ENCODE measurements at regions not wholly inside any gene's neighbourhood (a gene's known extent, or its start where the extent isn't known, plus 50 kb on each side); places are given as distances from the start of the nearest gene placed in this dataset.
"Not testable (repeated sequence)": the region's sequence is repeated elsewhere in the genome, so short reads cannot be mapped to it uniquely, and the experiment has no call there.

GRCh38 chr4:40683536-40684145 is 54.0 kb upstream of the RBM47 start:
- RAD21 ChIA-PET (ENCODE audit: low non-redundant PET in 1 of 2, low total read pairs in 2 of 2, uncharacterized antibody in 2 of 2, unreplicated experiment in 2 of 2) = interaction anchor here in 1 of 2 experiments (0.7 kb wide), 1 partner anchor 290 kb away, joined by 6 read pairs; no protein-coding TSS in a partner anchor
- H3K9me3 ChIP-seq (ENCODE audit: control insufficient read depth in 1 of 2, insufficient read depth in 1 of 2, low read depth in 1 of 2, low read length in 2 of 2) = not testable (repeated sequence)

GRCh38 chr4:40684404-40684803 is 54.7 kb upstream of the RBM47 start:
- Histone ChIP-seq H2AFZ (ENCODE audit: low read depth, low read length, poor library complexity, severe bottlenecking) (no peak overlapping the region), H3K9me2 (ENCODE audit: insufficient read depth) (no peaks in the 10 kb centered on the region), H3K79me2 (ENCODE audit: insufficient read depth, low read length) (no peaks in the 10 kb centered on the region), H3K4me3 (replicated peaks in 1 of 2; ENCODE audit: low read depth in 1 of 2, low read length in 2 of 2) (no peak overlapping the region), H3K4me2 (ENCODE audit: low read length) (no peak overlapping the region), H3K4me1 (ENCODE audit: control insufficient read depth in 1 of 2, insufficient read depth in 2 of 2, low read length in 2 of 2) (peaks cover 0 to 4% of the 10 kb centered on the region in 2 experiments; a peak in 2 of 4 replicates), H3K9me3 (ENCODE audit: control insufficient read depth in 1 of 2, insufficient read depth in 1 of 2, low read depth in 1 of 2, low read length in 2 of 2) (no peaks in the 10 kb centered on the region), H3K9ac (ENCODE audit: low read length) (no peak overlapping the region), H3K27me3 (ENCODE audit: insufficient read depth, low read length) (no peaks in the 10 kb centered on the region), H4K20me1 (ENCODE audit: insufficient read depth) (no peaks in the 10 kb centered on the region), H3K36me3 (ENCODE audit: control insufficient read depth in 1 of 2, insufficient read depth in 2 of 2, low read length in 2 of 2) (no peaks in the 10 kb centered on the region), H3K27ac (ENCODE audit: low read depth, low read length) (no peak overlapping the region)
- ChIA-PET RAD21 (ENCODE audit: low non-redundant PET in 1 of 2, low total read pairs in 2 of 2, uncharacterized antibody in 2 of 2, unreplicated experiment in 2 of 2) (no interaction called here), POLR2A (interaction anchor here (1.4 kb wide), 1 partner anchor 11 kb away, joined by 4 read pairs; no protein-coding TSS in a partner anchor), CTCF (no interaction called here)
- no peak for ATAC-seq
- BruUV-seq (replicated peaks) = no TSS peak
- intact Hi-C loops (cut with micrococcal nuclease) = no loop called here
- no peak for DNase-seq (ENCODE audit: low read depth, low spot score)
- no peak for TF ChIP-seq ATF3 (IDR thresholded peaks at IDR 0.05)
- no peak for TF ChIP-seq TCF7L2 (IDR thresholded peaks at IDR 0.05; ENCODE audit: borderline replicate concordance, extremely low read depth, insufficient read depth, insufficient read length)
- TF ChIP-seq CTCF (IDR thresholded peaks at IDR 0.05 in 2 of 3, conservative IDR thresholded peaks at IDR 0.05 in 1 of 3; ENCODE audit: borderline replicate concordance in 1 of 3, insufficient read depth in 1 of 3, low read depth in 2 of 3, low read length in 2 of 3) = no peak
- TF ChIP-seq EZH2phosphoT487 (IDR thresholded peaks at IDR 0.05; ENCODE audit: borderline replicate concordance) = no peak

More at GRCh38 chr4:40683536-40684145, 54.0 kb upstream of the RBM47 start:
- H3K27ac ChIP-seq (ENCODE audit: low read depth, low read length); CTCF ChIA-PET; H3K4me1 ChIP-seq (ENCODE audit: control insufficient read depth in 1 of 2, insufficient read depth in 2 of 2, low read length in 2 of 2); DNase-seq (ENCODE audit: low read depth, low spot score); H3K9ac ChIP-seq (ENCODE audit: low read length); BruUV-seq (replicated peaks); H2AFZ ChIP-seq (ENCODE audit: low read depth, low read length, poor library complexity, severe bottlenecking); H3K4me3 ChIP-seq (replicated peaks in 1 of 2; ENCODE audit: low read depth in 1 of 2, low read length in 2 of 2); H3K79me2 ChIP-seq (ENCODE audit: insufficient read depth, low read length); H3K9me2 ChIP-seq (ENCODE audit: insufficient read depth); H3K36me3 ChIP-seq (ENCODE audit: control insufficient read depth in 1 of 2, insufficient read depth in 2 of 2, low read length in 2 of 2); H3K27me3 ChIP-seq (ENCODE audit: insufficient read depth, low read length); ATAC-seq; H4K20me1 ChIP-seq (ENCODE audit: insufficient read depth); intact Hi-C loops (cut with micrococcal nuclease); H3K4me2 ChIP-seq (ENCODE audit: low read length): not testable (repeated sequence)
- POLR2A ChIA-PET = interaction anchor here (1.4 kb wide), 1 partner anchor 10 kb away, joined by 4 read pairs; no protein-coding TSS in a partner anchor
